T-helper 2 cell treated with Interferon-gamma antibody and Interleukin-4, amounts not matched to agents 100 ng/mL and 5 ng/mL, for 36 hours (primary cell): ENCODE measurements at regions not wholly inside any gene's neighbourhood (a gene's known extent, or its start where the extent isn't known, plus 50 kb on each side); places are given as distances from the start of the nearest gene placed in this dataset.

Experiments used
- intact Hi-C: fragments of 100-400 bp; cut with micrococcal nuclease; formaldehyde crosslinking; loops from one replicate; pipeline ENCODE4 v1.15.1; 2023

DNA sequence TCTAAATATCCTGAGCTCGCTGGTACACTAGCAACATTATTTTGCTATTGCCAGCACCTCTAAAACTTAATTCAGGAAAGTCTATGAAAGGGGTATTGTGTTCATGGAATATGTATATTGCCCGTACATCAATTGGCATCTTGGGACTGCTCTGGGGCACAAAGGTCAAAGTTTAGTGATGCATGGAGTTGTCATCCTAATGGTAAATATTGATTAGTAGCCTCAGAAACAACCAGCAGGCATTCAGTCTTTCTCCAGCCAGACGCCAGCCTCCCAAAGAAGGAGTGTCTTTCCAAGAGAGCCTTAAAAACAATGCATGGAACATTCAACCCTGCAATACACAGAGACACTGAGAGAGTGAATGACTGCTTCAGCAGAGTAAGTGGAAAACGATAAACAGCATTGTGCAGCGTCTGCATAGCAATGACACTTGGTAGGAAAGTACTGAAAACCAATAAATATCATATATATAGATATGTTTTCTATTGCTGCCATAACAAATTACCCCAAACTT is 377.3 kb downstream of the SHQ1 start:
- intact Hi-C loops: no loop called here

DNA sequence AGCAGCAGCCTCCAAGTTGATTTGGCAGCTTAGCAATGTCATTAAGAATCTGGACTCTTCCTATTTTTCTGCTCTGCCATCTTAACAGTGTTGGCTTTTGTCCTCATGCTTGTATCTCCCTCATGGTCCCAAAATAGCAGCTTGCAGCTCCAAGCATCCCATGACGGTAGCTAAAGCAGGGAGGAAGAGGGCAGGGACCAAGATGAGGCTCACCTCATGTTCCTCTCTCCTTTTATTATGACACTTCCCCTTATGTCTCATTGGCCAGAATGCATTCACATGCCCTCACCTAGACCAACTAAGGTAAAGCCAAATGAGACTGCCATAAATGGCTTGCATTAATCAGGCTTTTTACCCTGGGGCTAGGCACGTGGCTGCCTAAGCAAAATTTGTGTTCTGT is 382.4 kb downstream of the SHQ1 start:
- intact Hi-C loops: no loop called here

DNA sequence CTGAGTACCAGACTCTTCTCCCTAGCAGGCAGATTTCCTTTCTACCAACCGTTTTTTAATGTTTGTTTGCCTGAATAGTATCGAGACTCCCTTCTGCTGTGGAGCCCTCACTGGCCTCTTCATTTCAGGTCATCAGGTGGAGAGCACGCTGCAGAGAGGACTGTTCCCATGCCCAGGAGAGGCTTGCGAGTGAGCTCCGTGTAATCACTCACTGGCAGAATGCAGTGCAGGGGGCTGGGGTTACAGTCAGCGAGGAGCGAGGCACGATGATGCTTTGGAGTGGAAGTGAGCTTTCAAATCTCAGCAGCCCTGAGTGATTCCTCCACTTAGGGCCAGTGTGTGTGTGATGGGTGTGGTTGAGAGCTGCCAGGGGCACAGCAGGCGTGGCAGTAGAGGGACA is 385.2 kb downstream of the SHQ1 start:
- intact Hi-C loops: no loop called here

DNA sequence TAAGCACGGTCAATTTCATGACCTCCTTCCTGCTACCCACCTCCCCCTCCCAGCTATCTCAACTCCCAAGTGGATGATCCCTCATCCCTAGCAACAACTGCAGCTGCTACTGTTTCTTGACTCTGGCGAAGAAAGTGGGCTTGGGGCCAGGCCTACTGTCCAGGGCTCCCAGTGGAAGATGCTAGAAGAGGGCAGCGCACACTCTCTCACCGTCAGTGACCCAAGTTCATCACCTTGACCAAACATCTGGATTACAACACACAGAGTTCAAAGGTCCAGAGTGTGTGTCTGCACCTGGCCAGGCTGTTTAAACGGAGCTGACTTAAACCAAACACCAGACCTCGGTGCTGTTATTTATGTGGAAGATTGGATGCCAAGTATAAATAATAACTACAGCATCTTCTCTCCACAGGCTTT is 385.6 kb downstream of the SHQ1 start:
- intact Hi-C loops: no loop called here

DNA sequence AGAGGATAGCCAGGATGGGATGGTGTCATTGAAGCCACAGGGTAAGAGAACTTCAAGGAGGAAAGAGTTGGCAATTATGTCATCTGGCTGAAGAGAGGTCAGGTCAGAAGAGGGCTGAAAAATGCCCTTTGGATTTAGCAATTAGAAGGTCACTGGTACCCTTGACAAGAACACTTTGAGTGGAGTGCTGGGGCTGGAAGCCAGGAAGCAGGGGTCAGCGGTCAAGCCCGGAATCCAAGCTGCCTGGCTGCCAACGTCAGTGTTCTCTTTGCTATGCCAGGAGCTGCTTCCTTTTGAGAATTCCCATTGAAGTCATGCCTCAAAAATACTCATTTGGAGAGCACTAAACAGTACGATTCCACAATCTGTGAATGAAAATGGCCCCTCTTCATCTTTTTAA is 386.5 kb downstream of the SHQ1 start:
- intact Hi-C loops: no loop called here

DNA sequence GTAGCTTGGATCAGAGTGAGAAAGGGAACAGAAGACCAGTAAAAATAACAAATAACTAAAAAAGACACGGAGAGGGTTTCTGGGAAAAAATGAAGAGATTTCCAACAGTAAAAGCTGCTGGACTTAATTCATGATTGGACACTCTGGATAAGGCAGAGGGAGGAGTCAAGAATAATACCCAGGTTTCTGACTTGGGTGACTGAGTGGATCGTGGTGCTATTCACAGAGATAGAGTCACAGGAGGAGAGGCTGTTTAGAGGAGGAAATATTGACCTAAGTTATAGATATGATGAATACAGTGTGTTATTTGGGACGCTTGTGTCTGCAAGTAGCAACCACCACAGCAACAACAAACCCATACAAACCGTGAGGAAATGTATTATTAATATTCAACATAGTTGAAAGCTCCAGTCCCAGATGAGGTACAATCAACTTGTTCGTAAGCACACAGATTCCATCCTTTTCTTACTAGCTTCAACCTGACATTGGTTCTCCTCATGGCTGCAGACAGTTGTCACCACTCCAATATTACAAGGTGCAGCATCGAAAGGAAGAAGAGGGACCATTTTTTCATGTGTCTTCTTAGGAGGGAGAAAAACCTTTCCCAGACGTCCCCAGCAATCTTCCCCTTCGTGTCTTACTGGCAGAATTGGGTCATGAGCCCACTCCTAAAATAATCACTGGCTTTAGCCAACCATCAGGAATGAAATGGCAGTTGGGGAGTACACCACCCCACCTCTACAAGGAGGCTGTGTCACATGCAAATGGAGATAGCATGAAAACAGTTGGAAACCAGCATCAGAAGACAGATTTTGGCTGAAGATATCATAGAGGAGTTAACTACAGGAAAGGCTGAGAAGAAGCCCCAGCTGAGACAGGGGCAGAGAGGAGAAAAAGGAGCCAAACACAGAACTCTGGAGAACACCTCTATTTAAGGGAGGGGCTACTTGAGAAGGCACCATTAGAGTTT is 387.8 kb downstream of the SHQ1 start:
- intact Hi-C loops: no loop called here

DNA sequence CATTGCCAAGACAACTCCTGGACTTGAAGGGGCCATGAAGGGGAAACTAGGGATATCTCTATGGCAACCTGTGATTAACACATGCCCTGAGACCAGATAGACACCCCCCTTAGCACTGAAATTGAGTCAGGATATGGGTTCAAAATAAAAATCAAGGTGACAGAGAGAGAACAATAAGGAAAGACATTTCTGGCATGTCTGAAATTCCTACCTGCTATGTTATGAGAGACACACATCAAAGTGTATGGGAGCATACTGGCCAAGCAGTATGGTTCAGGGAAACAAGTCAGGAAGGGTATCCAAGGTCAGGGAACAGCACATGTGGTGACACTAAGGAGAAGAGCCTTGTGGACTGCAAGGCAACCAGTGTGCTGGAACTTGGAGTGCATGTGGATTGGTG is 388.7 kb downstream of the SHQ1 start:
- intact Hi-C loops: no loop called here

DNA sequence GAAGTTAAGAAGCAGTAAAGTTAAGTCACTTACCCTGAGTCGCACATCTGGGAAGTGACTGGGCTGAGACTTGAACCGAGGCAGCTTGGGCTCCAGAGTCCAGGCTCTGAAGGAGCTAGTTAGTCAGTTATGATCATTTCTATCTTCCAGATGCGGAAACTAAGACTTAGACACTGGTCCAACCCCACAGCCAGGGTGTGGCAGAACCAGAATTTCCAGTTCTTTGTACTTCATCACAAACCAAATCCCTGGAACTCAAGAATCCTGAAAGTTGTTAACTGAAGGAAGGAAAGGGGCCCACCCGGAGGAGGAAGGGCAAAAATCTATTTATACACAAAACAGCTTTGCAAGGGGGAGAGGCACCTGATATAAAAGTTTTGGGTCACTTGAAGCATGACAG is 389.9 kb downstream of the SHQ1 start:
- intact Hi-C loops: no loop called here

DNA sequence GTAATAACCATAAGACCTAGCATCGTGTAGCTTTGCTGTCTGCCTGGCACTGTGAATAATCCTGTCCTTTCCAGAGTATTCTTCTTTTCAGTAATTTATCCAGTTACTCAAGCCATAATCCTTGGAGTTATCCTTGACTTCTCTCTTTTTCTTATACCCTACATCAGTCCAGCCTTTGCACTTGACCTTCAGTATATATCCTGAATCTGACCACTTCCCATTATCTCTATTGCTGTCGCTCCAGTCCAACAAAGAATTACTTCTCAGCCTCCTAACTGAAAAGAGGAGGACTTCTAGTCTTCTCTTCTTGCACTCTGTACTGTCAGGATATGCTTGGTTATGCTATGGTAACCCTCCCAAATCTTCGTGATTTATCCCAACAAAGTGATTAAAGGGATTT is 393.8 kb downstream of the SHQ1 start:
- intact Hi-C loops: no loop called here

DNA sequence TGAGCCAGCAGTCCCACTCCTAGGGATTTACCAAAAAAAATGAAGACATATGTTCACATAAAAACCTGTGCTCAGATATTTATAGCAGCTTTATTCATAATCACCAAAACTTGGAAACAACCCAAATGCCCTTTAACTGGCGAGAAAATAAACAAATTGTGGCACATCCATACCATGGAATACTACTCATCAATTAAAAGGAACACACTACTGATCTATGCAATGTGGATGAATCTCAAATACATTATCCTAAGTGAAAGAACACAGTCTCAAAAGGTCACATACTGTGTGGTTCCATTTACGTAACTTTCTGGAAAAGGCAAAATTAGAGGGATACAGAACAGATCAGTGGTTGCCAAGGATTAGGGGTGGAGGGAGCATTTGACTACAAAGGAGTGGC is 394.5 kb downstream of the SHQ1 start:
- intact Hi-C loops: no loop called here

DNA sequence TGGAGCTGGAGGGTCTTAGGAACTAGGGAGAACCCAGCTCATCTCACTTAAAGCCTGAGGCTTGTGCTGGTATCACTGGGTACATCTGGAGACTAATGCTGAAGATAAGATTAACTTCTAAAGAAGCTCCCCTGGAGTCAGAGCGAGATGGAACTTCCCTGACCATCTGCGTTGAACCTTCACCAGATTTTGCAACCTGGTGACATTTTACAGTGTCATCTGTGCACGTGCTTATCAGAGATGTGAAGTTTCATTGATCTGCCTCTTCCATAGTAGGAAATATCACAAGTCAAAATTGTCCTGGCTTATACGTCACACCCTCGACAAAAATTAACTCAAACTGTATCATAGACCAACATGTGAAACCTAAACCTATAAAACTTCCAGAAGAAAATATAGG is 395.5 kb downstream of the SHQ1 start:
- intact Hi-C loops: no loop called here

DNA sequence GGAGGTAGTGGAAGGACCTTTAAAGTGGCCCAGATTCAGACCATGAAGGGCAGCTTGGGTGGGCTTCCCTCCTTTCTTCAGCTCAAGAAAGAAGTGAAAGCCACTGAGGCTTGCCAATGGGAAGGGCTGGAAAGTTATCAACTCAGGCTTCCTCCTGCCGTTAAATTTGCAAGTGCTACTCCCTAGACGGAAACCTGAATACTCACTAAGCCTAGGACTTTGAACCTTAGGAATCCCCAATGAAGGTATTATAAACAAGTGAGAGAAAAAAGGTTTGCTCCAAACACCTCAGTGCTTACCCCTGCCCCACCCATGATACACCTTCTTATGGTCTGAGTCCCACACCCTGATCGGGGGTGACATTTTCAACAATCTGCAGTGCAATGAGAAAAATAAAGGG is 396.4 kb downstream of the SHQ1 start:
- intact Hi-C loops: no loop called here

DNA sequence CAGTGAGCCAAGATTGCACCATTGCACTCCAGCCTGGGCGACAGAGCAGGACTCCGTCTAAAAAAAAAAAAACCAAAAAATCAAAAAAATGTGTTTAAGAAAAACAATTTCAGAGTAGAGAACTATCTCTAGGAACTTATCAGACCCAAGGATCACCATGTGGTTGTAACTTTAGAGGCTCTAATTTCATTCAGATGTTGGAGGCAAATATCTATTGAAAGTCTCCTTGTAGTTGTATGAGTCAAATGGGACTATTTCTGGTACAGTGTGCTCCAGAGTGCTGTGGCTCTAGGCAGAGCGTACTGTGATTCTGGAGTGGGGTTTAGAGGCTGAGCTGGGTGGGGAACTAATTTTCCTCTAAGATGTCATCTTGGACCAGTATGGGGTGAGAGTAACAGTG is 398.7 kb downstream of the SHQ1 start:
- intact Hi-C loops: loop anchor here (5.0 to 10.0 kb wide), 5 partner anchors 305 to 575 kb away; partner anchors contain the start of genes PPP4R2 and SHQ1

DNA sequence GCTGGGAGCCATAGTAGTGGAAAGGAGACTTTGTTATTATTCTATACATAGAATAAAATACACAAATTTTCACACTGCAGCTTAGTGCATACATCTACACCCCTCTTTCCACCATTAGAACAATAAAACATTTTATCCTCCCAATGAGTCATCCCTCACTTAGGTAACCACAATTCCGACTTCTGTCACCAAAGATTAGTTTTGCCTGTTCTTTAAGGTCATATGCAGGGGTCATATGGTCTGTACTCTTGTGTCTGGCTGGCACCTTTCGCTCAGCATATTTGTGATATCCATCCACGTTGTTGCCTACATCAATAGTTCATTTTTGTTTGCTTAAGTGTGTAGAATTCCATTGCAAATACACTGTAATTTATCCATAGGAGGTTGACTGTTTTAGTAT is 399.4 kb downstream of the SHQ1 start:
- intact Hi-C loops: loop anchor here (5.0 to 10.0 kb wide), 5 partner anchors 306 to 574 kb away; partner anchors contain the start of genes PPP4R2 and SHQ1

DNA sequence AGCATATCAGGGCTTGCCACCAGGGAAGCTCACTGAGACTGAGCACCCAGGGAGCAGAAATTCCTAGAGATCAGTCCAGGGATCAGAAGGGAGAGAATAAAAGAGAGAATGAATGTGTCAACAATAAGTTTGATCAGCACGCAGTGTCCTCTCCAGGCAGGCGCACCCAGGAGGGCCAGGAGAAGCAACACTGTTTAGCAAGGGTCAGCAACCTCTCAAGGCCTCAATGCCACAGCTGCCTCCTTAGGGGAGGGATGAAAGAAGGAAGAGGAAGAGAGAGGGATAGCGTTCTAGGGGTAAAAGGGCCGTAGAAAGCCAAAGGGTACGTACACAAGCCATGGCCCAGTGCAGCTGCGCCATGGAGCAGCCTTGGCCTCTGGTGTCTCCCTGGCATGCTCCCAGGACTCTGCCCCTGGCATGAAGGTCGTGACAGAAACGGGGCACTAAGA is 399.8 kb downstream of the SHQ1 start:
- intact Hi-C loops: loop anchor here (5.0 to 10.0 kb wide), 5 partner anchors 306 to 574 kb away; partner anchors contain the start of genes PPP4R2 and SHQ1

DNA sequence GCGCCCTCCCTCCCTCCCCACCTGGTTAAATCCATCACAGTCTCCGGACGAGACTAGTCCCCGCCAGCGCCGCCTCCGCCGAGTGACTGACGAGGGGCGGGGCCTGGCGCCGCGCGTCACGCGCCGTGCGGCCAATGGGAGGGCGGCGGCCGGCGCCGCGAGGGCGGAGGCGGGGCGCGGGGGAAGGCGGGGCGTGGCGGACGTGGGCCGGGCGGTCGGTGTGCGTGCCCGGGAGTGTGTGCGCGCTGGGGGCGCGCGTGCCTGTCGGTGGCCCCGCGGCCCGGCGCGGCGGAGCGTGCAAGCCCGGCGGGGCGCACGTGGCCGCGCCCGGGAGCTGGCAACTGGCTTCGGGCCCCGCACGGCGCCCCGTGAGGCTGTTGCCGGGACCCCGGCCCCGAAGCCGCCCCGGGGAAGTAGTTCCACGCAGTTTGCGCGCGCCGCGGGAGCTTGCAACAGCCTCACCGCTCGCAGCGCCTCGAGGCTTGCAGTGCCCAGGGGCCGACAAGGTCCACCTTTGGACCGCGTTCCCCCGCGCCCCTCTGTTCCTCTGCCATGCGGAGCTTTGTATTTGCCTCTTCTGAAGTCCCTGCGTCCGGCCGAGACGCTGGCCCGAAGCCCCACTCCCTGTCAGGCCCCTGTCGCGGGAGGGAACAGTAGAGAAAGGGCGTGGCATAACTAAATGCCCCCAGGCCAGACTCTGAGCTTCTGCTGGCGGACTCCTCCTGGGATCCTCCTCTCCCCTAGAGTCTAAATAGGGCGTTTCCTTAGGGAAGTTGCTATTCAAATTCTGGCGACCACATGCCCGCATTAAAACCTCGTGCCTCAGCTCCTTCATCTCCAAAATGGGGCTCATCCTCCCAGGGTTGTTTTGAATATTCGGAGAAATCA is 400.9 kb downstream of the SHQ1 start:
- intact Hi-C loops: loop anchor here (1.0 to 10.0 kb wide), 10 partner anchors 21 to 725 kb away; partner anchors contain the start of genes PPP4R2 and SHQ1

DNA sequence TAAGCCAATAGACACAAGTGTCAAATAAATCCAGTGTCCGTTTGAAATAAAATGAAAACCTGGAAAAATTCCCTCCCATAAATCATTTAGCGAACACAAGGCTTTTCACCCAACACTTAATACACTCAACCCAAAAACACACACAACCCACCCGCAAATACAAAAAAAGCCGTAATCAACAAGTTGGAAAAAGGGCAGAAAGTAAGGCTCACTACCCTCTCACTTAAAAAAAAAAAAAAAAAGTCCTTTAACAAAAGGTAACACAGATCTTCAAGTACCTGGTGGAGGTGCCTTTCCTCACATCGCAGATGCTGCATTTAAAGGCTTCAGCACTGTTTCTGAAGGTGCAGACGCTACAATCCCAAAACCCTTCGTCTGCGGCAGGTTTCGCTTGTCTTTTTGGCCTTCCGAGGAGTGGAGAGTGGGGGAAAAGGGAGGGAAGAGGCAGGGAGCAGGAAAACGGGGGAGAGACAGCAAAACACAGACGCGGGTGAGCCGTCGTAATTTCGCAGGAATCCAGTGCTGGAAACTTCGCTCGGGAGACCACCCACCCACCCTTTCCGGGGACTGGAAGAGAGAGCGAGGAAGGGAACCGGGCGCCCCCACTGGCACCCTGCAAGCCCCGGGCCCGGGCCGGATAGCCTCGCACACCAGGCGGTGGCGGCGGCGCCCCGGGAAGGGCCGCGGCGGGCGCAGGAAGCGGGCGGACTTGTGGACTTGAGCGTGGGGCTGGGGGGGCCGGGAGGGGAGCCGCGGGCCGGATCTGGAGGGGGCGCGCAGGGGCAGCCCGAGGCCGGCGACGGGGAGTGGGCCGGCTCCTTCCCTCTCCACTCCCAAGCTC is 401.8 kb downstream of the SHQ1 start, which contains the start of gene RYBP:
Gene RYBP, minus strand, starts transcription at position 404 of the 841 bp plus-strand sequence.
- intact Hi-C loops: loop anchor here (1.0 to 10.0 kb wide), 10 partner anchors 20 to 724 kb away; partner anchors contain the start of genes PPP4R2 and SHQ1

DNA sequence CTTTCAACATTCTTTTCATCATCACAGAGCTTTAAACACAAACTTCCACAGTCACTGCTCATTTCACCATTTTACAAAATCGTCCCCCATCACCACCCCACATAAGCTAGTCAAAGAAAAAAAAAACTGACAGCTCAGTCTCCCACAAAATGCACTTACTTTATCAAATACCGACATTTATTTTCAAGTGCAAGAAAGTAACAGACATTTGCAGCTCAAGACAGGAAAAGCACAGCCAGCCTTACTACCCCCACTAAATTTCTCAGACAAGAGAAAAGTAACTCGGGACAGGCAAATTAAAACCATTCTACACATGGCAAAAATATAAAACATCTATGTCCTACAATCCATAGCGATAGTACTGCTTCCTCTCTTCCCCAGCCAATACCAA is 402.4 kb downstream of the SHQ1 start:
- intact Hi-C loops: loop anchor here (2.0 to 10.0 kb wide), 10 partner anchors 19 to 723 kb away; partner anchors contain the start of genes PPP4R2 and SHQ1

DNA sequence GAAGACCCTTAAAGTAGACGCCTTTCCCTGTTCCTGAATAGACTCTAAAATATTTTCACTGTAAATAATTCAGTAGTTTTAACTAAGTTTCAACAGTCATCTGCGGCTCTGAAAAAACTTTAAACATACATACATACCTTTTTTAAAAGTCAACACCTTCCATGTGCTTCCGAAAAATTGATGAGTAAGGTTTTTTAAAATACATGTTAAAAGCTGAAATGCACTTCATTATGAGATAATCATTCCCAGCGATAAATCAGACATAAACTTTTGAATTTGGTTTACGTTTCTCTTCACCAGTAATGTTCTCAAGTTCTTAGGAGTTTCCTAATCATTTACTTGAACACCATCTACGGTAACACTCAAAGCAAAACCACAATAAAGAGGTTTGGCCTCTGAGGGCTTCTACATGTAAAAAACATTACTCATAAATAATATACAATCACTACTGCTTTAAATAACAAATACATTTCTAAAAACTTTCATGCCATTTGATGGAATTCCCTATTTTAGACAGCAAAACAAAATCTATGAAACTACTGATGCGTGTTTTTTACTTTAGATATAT is 403.5 kb downstream of the SHQ1 start:
- intact Hi-C loops: loop anchor here (2.0 to 10.0 kb wide), 7 partner anchors 37 to 570 kb away; partner anchors contain the start of genes PPP4R2 and SHQ1

DNA sequence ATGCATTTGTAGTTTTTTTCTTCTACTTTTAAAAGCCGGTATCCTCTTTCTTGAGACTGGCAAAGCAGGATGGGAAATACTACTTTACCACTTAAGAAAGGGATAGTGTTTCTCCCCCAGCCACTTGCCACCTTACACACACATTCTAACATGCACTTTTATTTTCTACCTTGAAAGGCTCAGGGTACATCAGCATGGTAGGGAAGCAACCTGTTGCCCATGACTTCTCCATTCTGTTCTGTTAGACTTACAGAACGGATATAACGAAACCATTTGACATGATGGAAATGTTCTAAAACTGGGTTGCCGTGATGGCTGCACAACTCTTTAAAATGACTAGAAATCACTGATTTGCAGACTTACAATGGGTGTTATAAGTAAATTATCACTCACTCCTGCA is 405.5 kb downstream of the SHQ1 start:
- intact Hi-C loops: loop anchor here (5.0 to 10.0 kb wide), 3 partner anchors 35 to 568 kb away; no protein-coding TSS in a partner anchor
